Thyroid gland (tissue), 4 donors: ENCODE measurements at regions not wholly inside any gene's neighbourhood (a gene's known extent, or its start where the extent isn't known, plus 50 kb on each side); places are given as distances from the start of the nearest gene placed in this dataset.

Experiments
- DNase-seq, 2 donors: peaks; one replicate each; pipeline ENCODE4 v3.0.0-alpha.2; 2019
- H3K27ac ChIP-seq, 3 donors: fragments of 200-600 bp; sonication (generic); 1 replicate in 2 of 3; 2 replicates in 1 of 3; pipeline ENCODE4 v1.5.1; 2016 to 2019; ENCODE audit warnings: mild to moderate bottlenecking in 1 of 3, moderate library complexity in 1 of 3
- H3K27me3 ChIP-seq: fragments of 200-600 bp; sonication (generic); one replicate; pipeline ENCODE4 v1.5.1; 2019
- H3K36me3 ChIP-seq, 2 donors: fragments of 200-600 bp; sonication (generic); one replicate each; pipeline ENCODE4 v1.5.1; 2016 to 2019
- H3K4me1 ChIP-seq, 2 donors: fragments of 200-600 bp; sonication (generic); one replicate each; pipeline ENCODE4 v1.5.1; 2017 to 2019
- H3K4me3 ChIP-seq, 3 donors: fragments of 200-600 bp; sonication (generic); replicated peaks in 1 of 3; 1 replicate in 2 of 3; 2 replicates in 1 of 3; pipeline ENCODE4 v1.5.1; 2016; ENCODE audit warnings: mild to moderate bottlenecking in 1 of 3
- H3K9me3 ChIP-seq: fragments of 200-600 bp; sonication (generic); one replicate; pipeline ENCODE4 v1.5.1; 2017
- POLR2A ChIP-seq, 2 donors: fragments of 450-650 bp; IDR thresholded peaks; one replicate each; pipeline ENCODE4 v1.6.1; 2017; ENCODE audit warnings: antibody characterized with exemption in 2 of 2, mild to moderate bottlenecking in 2 of 2, moderate library complexity in 1 of 2
- WGBS, 2 donors: methylation state at CpG; one replicate each; pipeline ENCODE4 v1.1.5; 2017; 5-methylcytosine and 5-hydroxymethylcytosine counted together
- intact Hi-C: fragments of 100-400 bp; cut with DNase I; formaldehyde crosslinking; loops from one replicate; pipeline ENCODE4 v1.15.1; 2023
- TF ChIP-seq, protein P1 (sequence below), 6 experiments: fragments of 200-600 bp in 3 of 6; fragments of 450-650 bp in 3 of 6; sonication (generic) in 3 of 6; IDR thresholded peaks; one replicate each; pipeline ENCODE4 v1.5.1; 2016 to 2019; ENCODE audit warnings: antibody characterized with exemption in 6 of 6, mild to moderate bottlenecking in 2 of 6, inconsistent platforms in 1 of 6, moderate library complexity in 1 of 6

DNA sequence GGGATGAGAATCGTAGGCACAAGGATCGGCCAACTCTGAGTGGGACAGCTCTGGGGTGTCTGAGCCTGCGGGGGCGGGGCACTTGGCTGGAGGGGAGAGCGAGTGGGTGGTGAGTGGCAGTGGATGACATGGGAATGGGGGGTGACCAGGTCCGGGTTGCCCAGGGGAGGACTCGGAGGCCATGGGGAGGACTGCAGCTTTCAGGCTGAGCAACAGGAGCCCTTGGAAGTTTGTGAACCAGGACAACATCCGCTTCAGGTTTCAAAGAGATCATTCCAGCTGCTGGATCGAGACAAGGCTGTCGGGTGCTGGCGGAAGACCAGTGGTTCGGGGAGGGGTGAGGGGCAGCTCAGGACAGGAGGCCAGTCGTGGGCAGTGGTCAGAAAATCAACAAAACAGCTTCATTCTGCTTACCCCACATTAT is 124.4 kb upstream of the IRF2BP2 start:
- H3K27ac ChIP-seq, result no peak overlapping the region
- intact Hi-C loops, result loop anchor here (10.0 kb wide), 1 partner anchor 350 kb away; no protein-coding TSS in a partner anchor
- TF ChIP-seq, protein P1, sequence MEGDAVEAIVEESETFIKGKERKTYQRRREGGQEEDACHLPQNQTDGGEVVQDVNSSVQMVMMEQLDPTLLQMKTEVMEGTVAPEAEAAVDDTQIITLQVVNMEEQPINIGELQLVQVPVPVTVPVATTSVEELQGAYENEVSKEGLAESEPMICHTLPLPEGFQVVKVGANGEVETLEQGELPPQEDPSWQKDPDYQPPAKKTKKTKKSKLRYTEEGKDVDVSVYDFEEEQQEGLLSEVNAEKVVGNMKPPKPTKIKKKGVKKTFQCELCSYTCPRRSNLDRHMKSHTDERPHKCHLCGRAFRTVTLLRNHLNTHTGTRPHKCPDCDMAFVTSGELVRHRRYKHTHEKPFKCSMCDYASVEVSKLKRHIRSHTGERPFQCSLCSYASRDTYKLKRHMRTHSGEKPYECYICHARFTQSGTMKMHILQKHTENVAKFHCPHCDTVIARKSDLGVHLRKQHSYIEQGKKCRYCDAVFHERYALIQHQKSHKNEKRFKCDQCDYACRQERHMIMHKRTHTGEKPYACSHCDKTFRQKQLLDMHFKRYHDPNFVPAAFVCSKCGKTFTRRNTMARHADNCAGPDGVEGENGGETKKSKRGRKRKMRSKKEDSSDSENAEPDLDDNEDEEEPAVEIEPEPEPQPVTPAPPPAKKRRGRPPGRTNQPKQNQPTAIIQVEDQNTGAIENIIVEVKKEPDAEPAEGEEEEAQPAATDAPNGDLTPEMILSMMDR (IDR thresholded peaks at IDR 0.05), result no peak
- TF ChIP-seq POLR2A (IDR thresholded peaks at IDR 0.05), result no peak

DNA sequence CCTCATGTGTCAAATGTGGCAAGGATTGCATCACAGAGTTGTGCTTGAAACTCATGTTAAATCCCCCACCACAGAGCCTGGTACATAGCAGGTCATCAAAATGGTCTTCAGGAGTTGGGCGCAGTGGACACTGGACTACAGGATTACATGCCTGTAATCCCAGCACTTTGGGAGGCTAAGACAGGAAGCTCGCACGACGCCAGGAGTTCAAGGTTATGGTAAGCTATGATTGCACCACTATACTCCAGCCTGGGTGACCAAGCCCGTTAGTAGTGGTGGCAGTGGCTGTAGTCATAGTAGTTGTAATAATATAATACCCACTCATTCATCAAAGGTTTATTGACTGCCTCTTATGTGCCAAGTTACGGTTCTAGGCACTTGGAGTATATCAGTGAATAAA is 123.4 kb upstream of the IRF2BP2 start:
- intact Hi-C loops, result loop anchor here (10.0 kb wide), 1 partner anchor 351 kb away; no protein-coding TSS in a partner anchor
- H3K36me3 ChIP-seq, result no peaks in the 10 kb centered on the region

More for the DNA sequence above, 124.4 kb upstream of the IRF2BP2 start:
- Histone ChIP-seq H3K4me1 (peaks cover 0 to 11% of the 10 kb centered on the region in 2 donors), H3K27me3 (no peaks in the 10 kb centered on the region), H3K4me3 (no peak overlapping the region), H3K9me3 (no peaks in the 10 kb centered on the region), H3K36me3 (no peaks in the 10 kb centered on the region)
- DNase-seq, result no peak
- 87 to 91% methylated on average over 13 of the region's 13 CpGs for WGBS, 2 donors

DNA sequence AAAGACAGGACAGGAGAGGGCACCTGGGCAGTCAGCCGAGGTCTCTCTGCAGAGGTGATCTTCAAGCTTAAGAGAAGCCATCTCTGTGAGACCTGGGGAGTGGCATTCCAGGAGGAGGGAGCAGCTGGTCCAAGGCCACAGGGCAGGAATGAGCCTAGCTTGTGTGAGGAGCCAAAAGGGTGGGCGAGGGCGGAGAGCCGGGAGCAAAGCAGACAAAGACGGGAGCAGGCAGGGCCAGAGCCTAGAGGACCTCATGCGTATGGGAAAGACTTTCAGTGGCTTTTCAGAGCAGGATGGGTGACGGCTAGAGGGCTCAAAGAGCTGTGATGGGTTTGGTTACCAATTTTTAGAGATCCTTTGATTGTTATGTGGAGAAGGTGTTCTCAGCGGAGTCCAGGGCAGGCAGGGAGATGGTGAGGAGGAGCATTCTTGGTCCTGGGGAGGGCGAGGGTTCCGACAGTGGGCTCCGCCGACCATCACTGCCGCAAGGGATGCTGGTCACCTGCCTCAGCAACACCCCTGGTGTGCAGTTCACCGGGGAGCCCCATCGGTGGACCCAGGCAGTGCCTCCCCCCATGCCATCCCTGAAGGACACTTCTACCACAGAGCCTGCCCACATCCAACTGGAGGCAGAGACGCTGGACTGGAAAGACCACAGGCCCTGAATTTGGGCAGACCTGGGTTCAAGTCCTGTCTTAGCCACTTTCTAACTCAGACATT is 122.9 kb upstream of the IRF2BP2 start:
- H3K36me3 ChIP-seq, result no peaks in the 10 kb centered on the region
- H3K9me3 ChIP-seq, result no peaks in the 10 kb centered on the region
- no peak for TF ChIP-seq POLR2A (IDR thresholded peaks at IDR 0.05)
- TF ChIP-seq, protein P1 (IDR thresholded peaks at IDR 0.05), result no peak
- intact Hi-C loops, result loop anchor here (10.0 kb wide), 1 partner anchor 352 kb away; no protein-coding TSS in a partner anchor
- WGBS, 2 donors, result 91 to 94% methylated on average over 13 to 16 of the region's 16 CpGs
- H3K27ac ChIP-seq, result no peak overlapping the region
- no peak for DNase-seq
- peaks cover 0 to 9% of the 10 kb centered on the region in 2 donors for H3K4me1 ChIP-seq
- H3K27me3 ChIP-seq, result no peaks in the 10 kb centered on the region
- H3K4me3 ChIP-seq, result no peak overlapping the region

More for the DNA sequence above, 123.4 kb upstream of the IRF2BP2 start:
- Histone ChIP-seq H3K27ac (no peak overlapping the region), H3K4me3 (no peak overlapping the region), H3K4me1 (peaks cover 0 to 6% of the 10 kb centered on the region in 2 donors), H3K27me3 (no peaks in the 10 kb centered on the region), H3K9me3 (no peaks in the 10 kb centered on the region)
- WGBS, 2 donors, result 97 to 100% methylated on average over 6 of the region's 6 CpGs
- no peak for DNase-seq
- TF ChIP-seq, protein P1 (IDR thresholded peaks at IDR 0.05), result no peak
- no peak for TF ChIP-seq POLR2A (IDR thresholded peaks at IDR 0.05)

DNA sequence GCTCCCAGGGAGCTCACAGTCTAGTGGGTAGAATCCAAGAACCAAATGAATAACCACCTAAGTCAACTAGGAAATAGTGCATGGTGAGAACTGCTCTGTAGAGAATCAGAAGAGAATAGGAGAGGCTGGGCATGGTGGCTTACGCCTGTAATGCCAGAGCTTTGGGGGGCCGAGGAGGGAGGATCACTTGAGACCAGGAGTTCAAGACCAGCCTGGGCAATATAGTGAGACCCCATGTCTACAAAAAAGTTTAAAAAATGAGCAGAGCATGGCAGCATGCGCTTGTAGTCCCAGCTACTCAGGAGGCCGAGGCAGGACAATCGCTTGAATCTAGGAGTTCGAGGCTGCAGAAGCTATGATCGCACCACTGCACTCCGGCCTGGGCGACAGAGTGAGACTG is 122.3 kb upstream of the IRF2BP2 start:
- Histone ChIP-seq H3K36me3 (no peaks in the 10 kb centered on the region), H3K27ac (no peak overlapping the region), H3K9me3 (no peaks in the 10 kb centered on the region), H3K27me3 (no peaks in the 10 kb centered on the region), H3K4me3 (no peak overlapping the region), H3K4me1 (peaks cover 3 to 14% of the 10 kb centered on the region in 2 donors)
- intact Hi-C loops, result loop anchor here (10.0 kb wide), 1 partner anchor 353 kb away; no protein-coding TSS in a partner anchor
- TF ChIP-seq POLR2A (IDR thresholded peaks at IDR 0.05), result no peak
- TF ChIP-seq, protein P1 (IDR thresholded peaks at IDR 0.05), result no peak
- no peak for DNase-seq
- 91 to 92% methylated on average over 9 of the region's 9 CpGs for WGBS, 2 donors

DNA sequence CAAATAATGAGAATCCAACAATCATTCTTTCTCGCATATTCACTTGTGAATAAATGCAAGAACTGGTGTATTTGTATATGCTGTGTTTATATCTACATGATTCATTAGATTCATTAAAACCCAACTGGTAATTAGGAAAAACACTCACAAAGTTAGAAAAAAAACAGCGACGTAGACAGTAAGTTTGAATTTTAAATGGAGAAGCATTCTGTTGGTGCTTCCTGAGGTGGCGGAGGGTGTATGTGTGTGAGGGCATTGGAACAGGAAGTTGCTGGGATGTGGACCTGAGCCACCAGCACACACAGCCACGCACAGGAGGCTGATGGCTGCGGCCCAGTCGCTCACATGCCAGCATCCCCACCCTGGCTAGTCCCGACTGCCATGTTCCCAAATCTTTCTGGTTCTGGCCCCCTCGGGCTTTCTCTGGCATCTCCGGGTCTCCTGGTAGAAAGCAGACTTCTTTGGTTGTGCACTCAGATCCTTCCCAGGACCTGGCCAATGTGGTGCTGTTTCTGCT is 121.6 kb upstream of the IRF2BP2 start:
- no peak for DNase-seq
- Histone ChIP-seq H3K9me3 (no peaks in the 10 kb centered on the region), H3K36me3 (no peaks in the 10 kb centered on the region), H3K4me1 (peaks cover 9 to 20% of the 10 kb centered on the region in 2 donors), H3K27ac (no peak overlapping the region), H3K27me3 (no peaks in the 10 kb centered on the region), H3K4me3 (no peak overlapping the region)
- 86 to 92% methylated on average over 10 of the region's 10 CpGs for WGBS, 2 donors
- no peak for TF ChIP-seq POLR2A (IDR thresholded peaks at IDR 0.05)
- TF ChIP-seq, protein P1 (IDR thresholded peaks at IDR 0.05), result no peak
- intact Hi-C loops, result loop anchor here (10.0 kb wide), 1 partner anchor 353 kb away; no protein-coding TSS in a partner anchor
